D721Med (cell line): ENCODE measurements at regions not wholly inside any gene's neighbourhood (a gene's known extent, or its start where the extent isn't known, plus 50 kb on each side); places are given as distances from the start of the nearest gene placed in this dataset.

Experiments used
- DNase-seq: peaks from one replicate; pipeline ENCODE4 v3.0.0; 2011; ENCODE audit warnings: low spot score; ENCODE audit not compliant: insufficient read length
- FAIRE-seq: peaks from 2 replicates; lab custom pipeline; 2011; peaks lifted over from hg19 to GRCh38; lab: Jason Lieb, UNC
- CTCF ChIP-seq: IDR thresholded peaks from 2 replicates; pipeline ENCODE4 v1.5.1; 2012; ENCODE audit warnings: mild to moderate bottlenecking, control low read depth; ENCODE audit not compliant: insufficient read depth; ENCODE audit errors: missing control alignments

GRCh38 chr2:225865468-225865867, 466.0 kb downstream of the NYAP2 start:
- no peak for DNase-seq
- no peak for FAIRE-seq
- no peak for TF ChIP-seq CTCF

DNA sequence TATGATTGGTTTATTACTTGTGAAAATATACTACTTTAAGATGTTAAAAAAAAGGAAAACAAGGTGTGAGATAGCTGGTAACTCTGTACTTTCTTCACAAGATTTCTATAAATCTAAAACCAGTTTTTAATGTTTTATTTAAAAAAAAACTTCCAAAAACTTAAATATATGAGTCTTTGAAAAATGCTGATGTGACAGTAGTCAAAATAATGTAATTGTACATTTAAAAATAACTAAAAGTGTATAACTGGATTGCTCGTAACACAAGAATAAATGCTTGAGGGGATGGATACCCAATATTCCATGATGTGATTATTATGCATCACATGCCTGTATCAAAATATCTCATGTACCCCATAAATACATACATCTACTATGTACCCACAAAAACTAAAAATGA, 464.9 kb downstream of the NYAP2 start:
- TF ChIP-seq CTCF, result no peak
- FAIRE-seq (no peak), DNase-seq (no peak)

GRCh38 chr2:225842939-225843338, 443.4 kb downstream of the NYAP2 start:
- DNase-seq (no peak), FAIRE-seq (no peak)
- TF ChIP-seq CTCF, result no peak

- FAIRE-seq (no peak), DNase-seq (no peak)
- TF ChIP-seq CTCF, result no peak
Measured at GRCh38 chr2:225841314-225841713, 441.8 kb downstream of the NYAP2 start.

DNA sequence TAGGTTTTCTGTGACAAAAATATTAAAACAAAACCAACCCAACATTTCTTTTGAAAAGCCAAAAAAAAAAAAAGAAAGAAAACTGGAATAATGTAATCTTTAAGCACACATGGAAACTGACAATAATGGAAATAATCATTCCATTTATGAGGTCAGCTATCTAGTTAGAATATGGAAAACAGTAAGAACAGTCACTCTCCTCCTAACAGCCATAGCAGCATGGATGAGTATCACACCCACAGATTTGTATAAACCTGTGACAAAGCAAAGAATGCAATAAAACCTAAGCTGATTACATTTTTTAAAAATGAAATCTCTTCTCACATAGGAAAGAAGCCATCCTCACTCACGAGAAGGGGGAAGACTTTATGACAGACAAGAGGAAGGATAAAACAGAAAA, 437.8 kb downstream of the NYAP2 start:
- TF ChIP-seq CTCF, result no peak
- DNase-seq, result no peak
- FAIRE-seq, result no peak

DNA sequence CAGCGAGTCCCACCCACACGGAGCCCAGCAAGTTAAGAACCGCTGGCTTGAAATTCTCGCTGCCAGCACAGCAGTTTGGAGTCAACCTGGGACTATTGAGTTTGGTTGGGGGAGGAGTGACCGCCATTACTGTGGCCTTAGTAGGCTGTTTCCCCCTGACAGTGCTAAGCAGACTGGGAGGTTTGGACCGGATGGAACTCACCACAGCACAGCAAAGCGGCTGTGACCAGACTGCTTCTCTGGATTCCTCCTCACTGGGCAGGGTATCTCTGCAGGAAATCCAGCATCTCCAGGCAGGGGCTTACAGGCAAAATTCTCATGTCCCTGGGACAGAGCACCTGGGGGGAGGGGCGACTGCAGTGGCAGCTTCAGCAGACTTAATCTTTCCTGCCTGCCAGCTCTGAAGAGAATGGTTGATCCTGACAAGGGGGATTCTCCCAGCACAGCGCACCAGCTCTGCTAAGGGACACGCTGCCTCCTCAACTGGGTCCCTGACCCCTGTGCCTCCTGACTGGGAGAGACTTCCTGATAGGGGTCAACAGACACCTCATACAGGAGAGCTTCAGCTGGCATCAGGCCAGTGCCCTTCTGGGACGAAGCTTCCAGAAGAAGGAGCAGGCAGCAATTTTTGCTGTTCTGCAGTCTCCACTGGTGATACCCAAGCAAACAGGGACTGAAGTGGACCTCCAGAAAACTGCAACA, 425.4 kb downstream of the NYAP2 start:
- TF ChIP-seq CTCF, result no peak
- FAIRE-seq (no peak), DNase-seq (no peak)

- DNase-seq (no peak), FAIRE-seq (no peak)
- TF ChIP-seq CTCF, result no peak
Measured at GRCh38 chr2:225821351-225821750, 421.8 kb downstream of the NYAP2 start.
